SU-DHL-6 (cell line): ENCODE measurements at regions not wholly inside any gene's neighbourhood (a gene's known extent, or its start where the extent isn't known, plus 50 kb on each side); places are given as distances from the start of the nearest gene placed in this dataset.

Experiments
- H2AFZ ChIP-seq: fragments of 200-600 bp; sonication (generic); 2 replicates; pipeline ENCODE4 v1.6.1; 2014; ENCODE audit warnings: low read depth, mild to moderate bottlenecking, moderate library complexity, mixed read lengths, antibody characterized with exemption, low read length; ENCODE audit not compliant: severe bottlenecking
- H3F3A ChIP-seq: fragments of 200-600 bp; shearing (Covaris generic); 2 replicates; pipeline ENCODE4 v1.6.0; 2016; ENCODE audit warnings: antibody characterized with exemption, mild to moderate bottlenecking; ENCODE audit not compliant: insufficient read depth
- H3K27ac ChIP-seq: fragments of 200-600 bp; sonication (generic); 2 replicates; pipeline ENCODE4 v1.5.1; 2016; ENCODE audit warnings: low read depth, mild to moderate bottlenecking, low read length, moderate library complexity, mixed read lengths
- H3K27me3 ChIP-seq: fragments of 200-600 bp; sonication (generic), shearing (Covaris generic); 2 replicates; pipeline ENCODE4 v1.6.0; 2014; ENCODE audit warnings: mild to moderate bottlenecking, low read length
- H3K36me3 ChIP-seq: fragments of 200-600 bp; sonication (generic); 2 replicates; pipeline ENCODE4 v1.6.1; 2014; ENCODE audit warnings: mild to moderate bottlenecking, low read length, mixed read lengths
- H3K4me2 ChIP-seq: fragments of 300-600, 200-600 bp; shearing (Covaris generic), sonication (generic); 2 replicates; pipeline ENCODE4 v1.6.0; 2014; ENCODE audit warnings: low read length, low read depth, mild to moderate bottlenecking; ENCODE audit not compliant: poor library complexity, severe bottlenecking
- H3K4me3 ChIP-seq: fragments of 200-600 bp; sonication (generic); 2 replicates; pipeline ENCODE4 v1.5.1; 2014; ENCODE audit warnings: antibody characterized with exemption, low read length, mild to moderate bottlenecking, mixed read lengths; ENCODE audit not compliant: insufficient read depth, poor library complexity, severe bottlenecking
- H3K79me2 ChIP-seq: fragments of 200-600 bp; sonication (generic); 2 replicates; pipeline ENCODE4 v1.6.1; 2014; ENCODE audit warnings: mild to moderate bottlenecking, low read length, moderate library complexity; ENCODE audit not compliant: insufficient read depth
- H3K9ac ChIP-seq: fragments of 200-600 bp; sonication (generic); 2 replicates; pipeline ENCODE4 v1.7.0; 2014; ENCODE audit warnings: mild to moderate bottlenecking, low read length
- H3K9me2 ChIP-seq: fragments of 200-600 bp; sonication (generic); replicated peaks from 2 replicates; pipeline ENCODE4 v1.6.1; 2014; ENCODE audit warnings: low read length; ENCODE audit not compliant: insufficient read depth
- H3K9me3 ChIP-seq: fragments of 200-600 bp; sonication (generic); 2 replicates; pipeline ENCODE4 v1.6.1; 2014; ENCODE audit warnings: low read length, mixed read lengths; ENCODE audit not compliant: insufficient read depth
- H4K20me1 ChIP-seq: fragments of 200-600 bp; sonication (generic); 2 replicates; pipeline ENCODE4 v1.6.1; 2014; ENCODE audit warnings: low read depth, mild to moderate bottlenecking, antibody characterized with exemption, low read length, moderate library complexity, mixed read lengths
- EZH2phosphoT487 ChIP-seq: fragments of 200-600 bp; sonication (generic), shearing (Covaris generic); conservative IDR thresholded peaks from 2 replicates; pipeline ENCODE4 v1.6.1; 2018; ENCODE audit warnings: mild to moderate bottlenecking, antibody characterized with exemption, low read length, moderate library complexity, mixed read lengths
- TF ChIP-seq, protein P1 (sequence below): fragments of 200-600 bp; sonication (generic); IDR thresholded peaks from one replicate; pipeline ENCODE4 v1.5.1; 2017; ENCODE audit warnings: antibody characterized with exemption, mild to moderate bottlenecking, low read length, moderate library complexity; ENCODE audit not compliant: insufficient read depth, poor library complexity, severe bottlenecking

DNA sequence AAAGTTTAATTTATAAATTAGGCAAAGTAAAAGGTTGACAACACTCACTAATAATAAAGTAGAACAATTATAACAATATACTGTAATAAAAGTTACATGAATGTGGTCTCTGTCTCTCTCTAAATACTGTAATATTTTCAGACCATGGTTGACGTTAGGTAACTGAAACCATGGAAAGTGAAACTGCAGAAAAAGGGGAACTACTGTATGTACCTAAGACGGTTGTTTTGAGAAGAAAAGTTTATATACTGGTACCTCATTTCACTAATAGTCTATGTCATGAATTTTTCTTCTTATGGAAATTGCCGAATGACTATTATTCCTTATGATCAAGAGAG, 166.7 kb upstream of the ZNF521 start:
- Histone ChIP-seq H3K9me3 (no peaks in the 10 kb centered on the region), H3K27me3 (no peaks in the 10 kb centered on the region), H3K9me2 (no peaks in the 10 kb centered on the region), H3K4me2 (peak overlapping the region; percentile 73), H3K36me3 (no peaks in the 10 kb centered on the region), H3F3A (peaks cover 34% of the 10 kb centered on the region), H4K20me1 (no peaks in the 10 kb centered on the region), H3K4me3 (peak overlapping the region; percentile 30), H2AFZ (peak overlapping the region; percentile 76), H3K9ac (peak overlapping the region; percentile 44), H3K27ac (peak overlapping the region; percentile 91), H3K79me2 (no peaks in the 10 kb centered on the region)
- TF ChIP-seq, protein P1, sequence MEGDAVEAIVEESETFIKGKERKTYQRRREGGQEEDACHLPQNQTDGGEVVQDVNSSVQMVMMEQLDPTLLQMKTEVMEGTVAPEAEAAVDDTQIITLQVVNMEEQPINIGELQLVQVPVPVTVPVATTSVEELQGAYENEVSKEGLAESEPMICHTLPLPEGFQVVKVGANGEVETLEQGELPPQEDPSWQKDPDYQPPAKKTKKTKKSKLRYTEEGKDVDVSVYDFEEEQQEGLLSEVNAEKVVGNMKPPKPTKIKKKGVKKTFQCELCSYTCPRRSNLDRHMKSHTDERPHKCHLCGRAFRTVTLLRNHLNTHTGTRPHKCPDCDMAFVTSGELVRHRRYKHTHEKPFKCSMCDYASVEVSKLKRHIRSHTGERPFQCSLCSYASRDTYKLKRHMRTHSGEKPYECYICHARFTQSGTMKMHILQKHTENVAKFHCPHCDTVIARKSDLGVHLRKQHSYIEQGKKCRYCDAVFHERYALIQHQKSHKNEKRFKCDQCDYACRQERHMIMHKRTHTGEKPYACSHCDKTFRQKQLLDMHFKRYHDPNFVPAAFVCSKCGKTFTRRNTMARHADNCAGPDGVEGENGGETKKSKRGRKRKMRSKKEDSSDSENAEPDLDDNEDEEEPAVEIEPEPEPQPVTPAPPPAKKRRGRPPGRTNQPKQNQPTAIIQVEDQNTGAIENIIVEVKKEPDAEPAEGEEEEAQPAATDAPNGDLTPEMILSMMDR, result no peak

- Histone ChIP-seq H2AFZ (peak overlapping the region; percentile 76), H3K4me3 (peak overlapping the region; percentile 13), H3K27ac (peak overlapping the region; percentile 91), H3K9ac (peak overlapping the region; percentile 44), H3F3A (peaks cover 34% of the 10 kb centered on the region), H3K36me3 (no peaks in the 10 kb centered on the region), H3K9me2 (no peaks in the 10 kb centered on the region), H3K27me3 (no peaks in the 10 kb centered on the region), H3K9me3 (no peaks in the 10 kb centered on the region), H3K4me2 (peak overlapping the region; percentile 73), H3K79me2 (no peaks in the 10 kb centered on the region), H4K20me1 (no peaks in the 10 kb centered on the region)
- no peak for TF ChIP-seq EZH2phosphoT487
- TF ChIP-seq, protein P1, result no peak
Observed at GRCh38 chr18:25517881-25518715, 166.1 kb upstream of the ZNF521 start.

DNA sequence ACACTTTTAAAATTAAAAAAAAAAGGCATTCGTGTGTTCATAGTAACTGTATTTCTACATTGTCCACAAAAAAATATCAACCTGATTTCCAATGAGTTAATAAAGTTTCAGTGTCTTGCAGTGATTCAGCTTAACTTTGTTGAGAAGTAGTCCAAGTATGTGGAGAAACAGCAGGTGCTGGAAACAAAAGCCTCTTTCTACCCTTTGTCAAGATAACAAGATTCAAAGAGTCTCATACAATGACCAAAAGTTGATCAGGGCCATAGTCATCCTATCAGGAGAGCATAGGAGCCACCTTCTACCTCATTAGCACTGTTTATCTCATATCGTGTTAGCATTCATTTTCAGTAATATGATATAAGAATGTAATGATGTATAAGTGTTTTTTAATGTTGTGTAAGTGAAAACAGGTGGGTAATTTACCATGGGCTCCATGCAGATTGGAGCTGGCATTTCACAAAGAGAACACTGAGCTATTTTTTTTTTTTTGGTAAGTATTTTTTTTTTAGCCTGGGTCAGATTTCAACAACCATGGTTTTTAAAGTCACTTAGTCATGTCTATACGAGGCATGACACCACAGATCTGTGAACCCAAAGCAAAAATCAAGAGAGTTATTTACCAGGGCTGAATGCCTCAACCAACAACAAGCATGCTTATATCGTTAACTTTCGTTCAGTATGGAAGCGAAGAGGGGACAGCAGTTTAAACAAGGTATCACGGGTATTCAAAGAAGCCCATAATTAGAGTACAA, 165.0 kb upstream of the ZNF521 start:
- TF ChIP-seq, protein P1, result no peak
- TF ChIP-seq EZH2phosphoT487, result no peak
- H3K79me2 ChIP-seq, result no peaks in the 10 kb centered on the region
- peak overlapping the region; percentile 91 for H3K27ac ChIP-seq
- H3K9me2 ChIP-seq, result no peaks in the 10 kb centered on the region
- H4K20me1 ChIP-seq, result no peaks in the 10 kb centered on the region
- no peak overlapping the region for H3K4me3 ChIP-seq
- peaks cover 32% of the 10 kb centered on the region for H3F3A ChIP-seq
- no peaks in the 10 kb centered on the region for H3K27me3 ChIP-seq
- H3K9ac ChIP-seq, result peak overlapping the region; percentile 44
- H3K36me3 ChIP-seq, result no peaks in the 10 kb centered on the region
- H3K4me2 ChIP-seq, result peak overlapping the region; percentile 73
- H3K9me3 ChIP-seq, result no peaks in the 10 kb centered on the region
- peak overlapping the region; percentile 76 for H2AFZ ChIP-seq
